Hepatocyte (in vitro differentiated cells): ENCODE measurements at regions not wholly inside any gene's neighbourhood (a gene's known extent, or its start where the extent isn't known, plus 50 kb on each side); places are given as distances from the start of the nearest gene placed in this dataset.

Experiments used
- DNase-seq: peaks from one replicate; pipeline ENCODE4 v3.0.0-alpha.2; 2016; ENCODE audit warnings: low spot score
- H2AFZ ChIP-seq: fragments of 200-600 bp; sonication (generic); 2 replicates; pipeline ENCODE4 v1.6.0; 2016; ENCODE audit warnings: antibody characterized with exemption, mild to moderate bottlenecking
- H3K27ac ChIP-seq: fragments of 200-600 bp; sonication (generic); 2 replicates; pipeline ENCODE4 v1.5.1; 2016; ENCODE audit warnings: mild to moderate bottlenecking
- H3K27me3 ChIP-seq: fragments of 200-600 bp; sonication (generic); 2 replicates; pipeline ENCODE4 v1.6.1; 2016
- H3K36me3 ChIP-seq: fragments of 200-600 bp; sonication (generic); replicated peaks from 2 replicates; pipeline ENCODE4 v1.5.1; 2016; ENCODE audit warnings: low read depth; ENCODE audit not compliant: insufficient read depth
- H3K4me1 ChIP-seq: fragments of 200-600 bp; sonication (generic); 2 replicates; pipeline ENCODE4 v1.5.1; 2016; ENCODE audit warnings: mild to moderate bottlenecking, moderate library complexity; ENCODE audit not compliant: insufficient read depth
- H3K4me2 ChIP-seq: fragments of 200-600 bp; sonication (generic); 2 replicates; pipeline ENCODE4 v1.6.0; 2016
- H3K4me3 ChIP-seq: fragments of 200-600 bp; sonication (generic); 2 replicates; pipeline ENCODE4 v1.5.1; 2016; ENCODE audit warnings: mild to moderate bottlenecking
- H3K79me2 ChIP-seq: fragments of 200-600 bp; sonication (generic); 2 replicates; pipeline ENCODE4 v1.6.0; 2017; ENCODE audit warnings: mild to moderate bottlenecking
- H3K9me2 ChIP-seq: fragments of 200-600 bp; sonication (generic); replicated peaks from 2 replicates; pipeline ENCODE4 v1.6.0; 2017; ENCODE audit warnings: mild to moderate bottlenecking; ENCODE audit not compliant: insufficient read depth
- H3K9me3 ChIP-seq: fragments of 200-600 bp; sonication (generic); 2 replicates; pipeline ENCODE4 v1.5.1; 2016; ENCODE audit warnings: low read depth, mild to moderate bottlenecking
- H4K20me1 ChIP-seq: fragments of 200-600 bp; sonication (generic); 2 replicates; pipeline ENCODE4 v1.6.0; 2016; ENCODE audit warnings: mild to moderate bottlenecking; ENCODE audit not compliant: insufficient read depth, poor library complexity, severe bottlenecking
- EZH2 ChIP-seq: fragments of 200-600 bp; sonication (generic); IDR thresholded peaks from 2 replicates; pipeline ENCODE4 v1.6.1; 2016; ENCODE audit warnings: antibody characterized with exemption, mild to moderate bottlenecking, borderline replicate concordance
- EZH2phosphoT487 ChIP-seq: fragments of 200-600 bp; sonication (generic); IDR thresholded peaks from one replicate; pipeline ENCODE4 v1.6.1; 2018; ENCODE audit warnings: antibody characterized with exemption, mild to moderate bottlenecking, low read depth, moderate library complexity; ENCODE audit not compliant: unreplicated experiment, severe bottlenecking
- WGBS: methylation state at CpG from one replicate; pipeline ENCODE4 v1.1.6; 2016; ENCODE audit warnings: low lambda C conversion rate; ENCODE audit errors: missing lambda C conversion rate; 5-methylcytosine and 5-hydroxymethylcytosine counted together
- TF ChIP-seq, protein P1 (sequence below): fragments of 200-600 bp; sonication (generic); IDR thresholded peaks from 2 replicates; pipeline ENCODE4 v1.5.1; 2016; ENCODE audit warnings: antibody characterized with exemption, mild to moderate bottlenecking; ENCODE audit not compliant: poor library complexity

DNA sequence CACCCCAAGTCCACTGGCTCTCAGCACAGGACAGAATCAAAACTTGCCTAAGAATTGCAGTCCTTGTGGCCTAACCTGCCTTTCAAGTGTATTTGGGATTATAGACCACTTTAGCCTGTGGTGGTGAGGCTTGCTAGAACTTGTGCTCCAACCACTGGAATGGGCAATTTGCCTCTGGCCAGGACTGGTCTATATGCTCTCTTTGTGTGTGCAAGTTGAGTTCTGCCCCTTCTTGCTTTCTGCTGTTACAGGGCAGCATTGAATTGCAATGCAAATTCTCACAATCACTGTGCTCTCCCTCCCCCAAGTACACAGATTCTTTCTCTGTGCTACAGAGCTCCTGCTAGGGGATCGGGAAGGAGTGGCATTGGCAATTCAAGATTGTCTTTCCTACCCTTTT is 233.6 kb upstream of the DIPK2B start:
- Histone ChIP-seq H2AFZ (no peak overlapping the region), H3K4me3 (no peak overlapping the region), H4K20me1 (no peaks in the 10 kb centered on the region), H3K79me2 (no peaks in the 10 kb centered on the region), H3K4me1 (no peaks in the 10 kb centered on the region), H3K9me2 (no peaks in the 10 kb centered on the region), H3K4me2 (no peak overlapping the region), H3K36me3 (no peaks in the 10 kb centered on the region), H3K9me3 (no peaks in the 10 kb centered on the region), H3K27ac (no peak overlapping the region), H3K27me3 (no peaks in the 10 kb centered on the region)
- no peak for DNase-seq
- TF ChIP-seq EZH2: no peak
- TF ChIP-seq, protein P1, sequence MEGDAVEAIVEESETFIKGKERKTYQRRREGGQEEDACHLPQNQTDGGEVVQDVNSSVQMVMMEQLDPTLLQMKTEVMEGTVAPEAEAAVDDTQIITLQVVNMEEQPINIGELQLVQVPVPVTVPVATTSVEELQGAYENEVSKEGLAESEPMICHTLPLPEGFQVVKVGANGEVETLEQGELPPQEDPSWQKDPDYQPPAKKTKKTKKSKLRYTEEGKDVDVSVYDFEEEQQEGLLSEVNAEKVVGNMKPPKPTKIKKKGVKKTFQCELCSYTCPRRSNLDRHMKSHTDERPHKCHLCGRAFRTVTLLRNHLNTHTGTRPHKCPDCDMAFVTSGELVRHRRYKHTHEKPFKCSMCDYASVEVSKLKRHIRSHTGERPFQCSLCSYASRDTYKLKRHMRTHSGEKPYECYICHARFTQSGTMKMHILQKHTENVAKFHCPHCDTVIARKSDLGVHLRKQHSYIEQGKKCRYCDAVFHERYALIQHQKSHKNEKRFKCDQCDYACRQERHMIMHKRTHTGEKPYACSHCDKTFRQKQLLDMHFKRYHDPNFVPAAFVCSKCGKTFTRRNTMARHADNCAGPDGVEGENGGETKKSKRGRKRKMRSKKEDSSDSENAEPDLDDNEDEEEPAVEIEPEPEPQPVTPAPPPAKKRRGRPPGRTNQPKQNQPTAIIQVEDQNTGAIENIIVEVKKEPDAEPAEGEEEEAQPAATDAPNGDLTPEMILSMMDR: no peak
- no peak for TF ChIP-seq EZH2phosphoT487
- WGBS: 56% methylated on average over 1 of the region's 1 CpG

DNA sequence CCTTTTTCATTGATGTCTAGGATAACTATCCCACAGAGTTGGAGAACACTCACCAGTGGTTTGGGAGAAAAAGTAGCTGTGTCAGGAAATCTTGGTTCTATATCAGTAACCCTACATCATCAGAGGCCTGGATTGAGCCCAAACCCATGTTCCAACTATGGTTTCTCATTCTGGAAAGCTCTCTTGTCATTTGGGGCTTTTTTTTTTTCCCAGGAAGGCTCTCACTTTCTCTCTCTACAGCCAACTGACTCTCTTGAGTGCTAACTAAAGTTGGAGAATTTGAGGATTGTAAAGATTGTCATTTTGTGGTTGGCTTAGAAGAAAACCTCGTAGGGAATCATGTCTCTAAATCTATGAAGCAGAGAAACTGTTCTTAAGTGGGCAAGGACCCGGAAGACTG is 228.2 kb upstream of the DIPK2B start:
- Histone ChIP-seq H3K36me3 (no peaks in the 10 kb centered on the region), H3K4me1 (no peaks in the 10 kb centered on the region), H3K4me3 (no peak overlapping the region), H3K79me2 (no peaks in the 10 kb centered on the region), H3K9me3 (no peaks in the 10 kb centered on the region), H3K9me2 (no peaks in the 10 kb centered on the region), H3K27ac (no peak overlapping the region), H4K20me1 (no peaks in the 10 kb centered on the region), H3K27me3 (no peaks in the 10 kb centered on the region), H2AFZ (no peak overlapping the region), H3K4me2 (no peak overlapping the region)
- TF ChIP-seq EZH2phosphoT487 (no peak), EZH2 (no peak)
- TF ChIP-seq, protein P1: no peak
- no peak for DNase-seq
- WGBS: 63% methylated on average over 2 of the region's 2 CpGs

DNA sequence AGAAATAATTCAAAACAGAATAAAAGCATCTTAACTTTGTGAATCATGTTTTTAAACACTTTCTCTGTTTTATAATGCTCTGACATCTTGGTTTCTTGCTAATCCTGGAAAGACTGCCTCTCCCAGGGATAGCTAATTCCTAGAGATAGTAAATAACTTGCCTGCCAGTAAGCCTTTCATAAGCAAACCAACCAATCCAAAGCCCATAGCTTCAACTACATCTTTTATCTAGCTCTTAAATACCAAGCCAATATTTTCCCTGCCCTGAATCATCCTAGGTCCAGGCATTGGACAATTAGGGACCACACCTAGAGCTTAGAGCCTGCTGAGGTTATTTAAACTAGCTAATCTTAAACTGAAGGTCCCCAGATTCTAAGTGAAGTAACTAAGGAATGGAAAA is 223.7 kb upstream of the DIPK2B start:
- Histone ChIP-seq H3K9me3 (no peaks in the 10 kb centered on the region), H3K36me3 (no peaks in the 10 kb centered on the region), H3K9me2 (no peaks in the 10 kb centered on the region), H2AFZ (no peak overlapping the region), H3K27me3 (no peaks in the 10 kb centered on the region), H3K4me3 (no peak overlapping the region), H3K4me2 (no peak overlapping the region), H3K79me2 (no peaks in the 10 kb centered on the region), H4K20me1 (no peaks in the 10 kb centered on the region), H3K4me1 (no peaks in the 10 kb centered on the region), H3K27ac (no peak overlapping the region)
- DNase-seq: no peak
- TF ChIP-seq, protein P1: no peak
- TF ChIP-seq EZH2: no peak
- no peak for TF ChIP-seq EZH2phosphoT487

DNA sequence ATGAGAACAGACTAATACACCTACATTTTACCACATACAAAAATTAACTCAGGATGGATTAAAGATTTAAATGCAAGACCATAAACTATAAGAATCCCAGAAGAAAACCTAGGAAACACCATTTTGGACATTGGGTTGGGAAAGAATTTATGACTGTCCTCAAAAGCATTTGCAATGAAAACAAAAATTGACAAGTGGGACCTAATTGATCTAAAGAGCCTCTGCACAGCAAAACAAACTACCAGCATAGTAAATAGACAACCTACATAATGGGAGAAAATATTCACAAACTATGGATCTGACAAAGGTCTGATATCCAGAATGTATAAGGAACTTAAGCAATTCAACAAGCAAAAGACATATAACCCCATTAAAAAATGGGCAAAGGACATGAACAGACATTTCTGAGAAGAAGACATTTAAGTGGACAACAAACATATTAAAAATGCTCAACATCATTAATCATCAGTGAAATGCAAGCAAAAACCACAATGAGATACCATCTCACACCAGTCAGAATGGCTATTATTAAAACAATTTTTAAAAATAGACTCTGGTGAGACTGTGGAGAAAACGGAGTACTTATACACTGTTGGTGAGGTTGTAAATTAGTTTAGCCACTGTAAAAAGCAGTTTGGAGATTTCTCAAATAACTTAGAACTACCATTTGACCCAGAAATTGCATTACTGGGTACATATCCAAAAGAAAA is 221.7 kb upstream of the DIPK2B start:
- no peak for DNase-seq
- Histone ChIP-seq H3K9me2 (no peaks in the 10 kb centered on the region), H3K27ac (no peak overlapping the region), H3K9me3 (no peaks in the 10 kb centered on the region), H4K20me1 (no peaks in the 10 kb centered on the region), H3K36me3 (no peaks in the 10 kb centered on the region), H3K27me3 (no peaks in the 10 kb centered on the region), H3K4me3 (no peak overlapping the region), H3K4me2 (no peak overlapping the region), H3K4me1 (no peaks in the 10 kb centered on the region), H3K79me2 (no peaks in the 10 kb centered on the region), H2AFZ (no peak overlapping the region)
- 76% methylated on average over 1 of the region's 1 CpG for WGBS
- TF ChIP-seq, protein P1: no peak
- no peak for TF ChIP-seq EZH2phosphoT487
- no peak for TF ChIP-seq EZH2
